HL-60/S4 (cell line): ENCODE measurements at regions not wholly inside any gene's neighbourhood (a gene's known extent, or its start where the extent isn't known, plus 50 kb on each side); places are given as distances from the start of the nearest gene placed in this dataset.

Source experiments
- in situ Hi-C: fragments of 300-500 bp; cut with MboI; formaldehyde crosslinking; loops from 2 replicates; pipeline ENCODE4 v1.14.3; 2022; ENCODE audit warnings: low sequenced_read_pairs

GRCh38 chr1:115577513-115577912, 64.3 kb upstream of the VANGL1 start:
- in situ Hi-C loops: no loop called here

- in situ Hi-C loops: no loop called here
These were observed 66.1 kb upstream of the VANGL1 start for GRCh38 chr1:115575661-115576060.

- in situ Hi-C loops: no loop called here
These were observed 69.1 kb upstream of the VANGL1 start for GRCh38 chr1:115572710-115573109.

- in situ Hi-C loops: no loop called here
These were observed 74.3 kb upstream of the VANGL1 start for GRCh38 chr1:115567431-115567830.

GRCh38 chr1:115565791-115566190, 76.0 kb upstream of the VANGL1 start:
- in situ Hi-C loops: no loop called here

- in situ Hi-C loops: no loop called here
These were observed 76.4 kb upstream of the VANGL1 start for GRCh38 chr1:115565353-115565752.

GRCh38 chr1:115564201-115564600, 77.6 kb upstream of the VANGL1 start:
- in situ Hi-C loops: no loop called here

GRCh38 chr1:115560027-115560426, 81.7 kb upstream of the VANGL1 start:
- in situ Hi-C loops: no loop called here

- in situ Hi-C loops: no loop called here
These were observed 83.5 kb upstream of the VANGL1 start for GRCh38 chr1:115558275-115558674.

GRCh38 chr1:115557715-115558114, 84.1 kb upstream of the VANGL1 start:
- in situ Hi-C loops: no loop called here

- in situ Hi-C loops: no loop called here
These were observed 85.5 kb upstream of the VANGL1 start for GRCh38 chr1:115556236-115556635.

- in situ Hi-C loops: no loop called here
These were observed 86.3 kb upstream of the VANGL1 start for GRCh38 chr1:115555446-115555845.

GRCh38 chr1:115547696-115548095, 94.1 kb upstream of the VANGL1 start:
- in situ Hi-C loops: no loop called here

GRCh38 chr1:115546846-115547245, 94.9 kb upstream of the VANGL1 start:
- in situ Hi-C loops: no loop called here

- in situ Hi-C loops: no loop called here
These were observed 95.7 kb upstream of the VANGL1 start for GRCh38 chr1:115545791-115546733.

GRCh38 chr1:115545096-115545720, 96.6 kb upstream of the VANGL1 start:
- in situ Hi-C loops: no loop called here

GRCh38 chr1:115544131-115544530, 97.6 kb upstream of the VANGL1 start:
- in situ Hi-C loops: no loop called here

GRCh38 chr1:115543247-115543646, 98.5 kb upstream of the VANGL1 start:
- in situ Hi-C loops: no loop called here

- in situ Hi-C loops: no loop called here
These were observed 102.0 kb upstream of the VANGL1 start for GRCh38 chr1:115539736-115540135.

- in situ Hi-C loops: no loop called here
These were observed 102.7 kb upstream of the VANGL1 start for GRCh38 chr1:115539061-115539460.

- in situ Hi-C loops: no loop called here
These were observed 103.2 kb upstream of the VANGL1 start for GRCh38 chr1:115538579-115538978.

- in situ Hi-C loops: no loop called here
These were observed 104.4 kb upstream of the VANGL1 start for GRCh38 chr1:115537415-115537814.
